Right atrium auricular region (tissue), 2 donors: ENCODE measurements at regions not wholly inside any gene's neighbourhood (a gene's known extent, or its start where the extent isn't known, plus 50 kb on each side); places are given as distances from the start of the nearest gene placed in this dataset.

Experiments
- DNase-seq: peaks from one replicate; pipeline ENCODE4 v3.0.0-alpha.2; 2019; ENCODE audit warnings: low spot score
- H3K27ac ChIP-seq, 2 donors: fragments of 200-600 bp; sonication (generic); 1 replicate in 1 of 2; 2 replicates in 1 of 2; pipeline ENCODE4 v1.5.1; 2016 to 2019
- H3K27me3 ChIP-seq, 2 donors: fragments of 200-600 bp; sonication (generic); one replicate each; pipeline versions ENCODE4 v1.5.1 to v1.6.0; 2017 to 2019
- H3K36me3 ChIP-seq: fragments of 200-600 bp; sonication (generic); one replicate; pipeline ENCODE4 v1.5.1; 2016
- H3K4me1 ChIP-seq, 2 donors: fragments of 200-600 bp; sonication (generic); one replicate each; pipeline versions ENCODE4 v1.5.1 to v1.6.0; 2017 to 2019
- H3K4me3 ChIP-seq, 2 donors: fragments of 200-600 bp; sonication (generic); 1 replicate in 1 of 2; 2 replicates in 1 of 2; pipeline ENCODE4 v1.5.1; 2017 to 2019; ENCODE audit warnings: mild to moderate bottlenecking in 1 of 2, moderate library complexity in 1 of 2
- H3K9me3 ChIP-seq, 2 donors: fragments of 200-600 bp; sonication (generic); one replicate each; pipeline ENCODE4 v1.5.1; 2019
- TF ChIP-seq, protein P1 (sequence below), 2 donors: fragments of 200-600 bp; sonication (generic); IDR thresholded peaks; one replicate each; pipeline ENCODE4 v1.5.1; 2019; ENCODE audit warnings: antibody characterized with exemption in 2 of 2

DNA sequence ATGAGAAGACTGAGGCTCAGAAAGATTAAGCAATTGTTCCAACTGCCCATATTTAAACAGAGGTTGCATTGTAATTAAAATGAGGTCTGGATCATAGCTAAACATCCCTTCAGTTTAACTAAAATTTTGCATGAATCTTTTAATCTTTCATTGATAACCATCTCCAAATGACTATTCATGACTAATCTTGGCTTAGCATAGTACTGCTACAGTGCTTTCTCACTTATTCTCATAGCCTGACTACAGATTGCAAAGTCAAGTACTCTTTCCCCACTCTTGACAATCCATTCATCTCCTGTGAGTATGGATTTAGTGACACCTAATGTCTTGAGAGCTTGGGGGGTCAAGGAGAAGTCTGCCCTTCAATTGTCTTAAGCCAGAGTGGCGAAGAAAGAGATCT lies 258.4 kb downstream of the RFC3 start:
- TF ChIP-seq, protein P1, sequence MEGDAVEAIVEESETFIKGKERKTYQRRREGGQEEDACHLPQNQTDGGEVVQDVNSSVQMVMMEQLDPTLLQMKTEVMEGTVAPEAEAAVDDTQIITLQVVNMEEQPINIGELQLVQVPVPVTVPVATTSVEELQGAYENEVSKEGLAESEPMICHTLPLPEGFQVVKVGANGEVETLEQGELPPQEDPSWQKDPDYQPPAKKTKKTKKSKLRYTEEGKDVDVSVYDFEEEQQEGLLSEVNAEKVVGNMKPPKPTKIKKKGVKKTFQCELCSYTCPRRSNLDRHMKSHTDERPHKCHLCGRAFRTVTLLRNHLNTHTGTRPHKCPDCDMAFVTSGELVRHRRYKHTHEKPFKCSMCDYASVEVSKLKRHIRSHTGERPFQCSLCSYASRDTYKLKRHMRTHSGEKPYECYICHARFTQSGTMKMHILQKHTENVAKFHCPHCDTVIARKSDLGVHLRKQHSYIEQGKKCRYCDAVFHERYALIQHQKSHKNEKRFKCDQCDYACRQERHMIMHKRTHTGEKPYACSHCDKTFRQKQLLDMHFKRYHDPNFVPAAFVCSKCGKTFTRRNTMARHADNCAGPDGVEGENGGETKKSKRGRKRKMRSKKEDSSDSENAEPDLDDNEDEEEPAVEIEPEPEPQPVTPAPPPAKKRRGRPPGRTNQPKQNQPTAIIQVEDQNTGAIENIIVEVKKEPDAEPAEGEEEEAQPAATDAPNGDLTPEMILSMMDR (IDR thresholded peaks at IDR 0.05) = no peak
- Histone ChIP-seq H3K27ac (no peak overlapping the region), H3K4me1 (peaks cover 0 to 10% of the 10 kb centered on the region in 2 donors), H3K36me3 (no peaks in the 10 kb centered on the region), H3K9me3 (peaks cover 0 to 21% of the 10 kb centered on the region in 2 donors), H3K27me3 (no peaks in the 10 kb centered on the region), H3K4me3 (no peak overlapping the region)
- no peak for DNase-seq

DNA sequence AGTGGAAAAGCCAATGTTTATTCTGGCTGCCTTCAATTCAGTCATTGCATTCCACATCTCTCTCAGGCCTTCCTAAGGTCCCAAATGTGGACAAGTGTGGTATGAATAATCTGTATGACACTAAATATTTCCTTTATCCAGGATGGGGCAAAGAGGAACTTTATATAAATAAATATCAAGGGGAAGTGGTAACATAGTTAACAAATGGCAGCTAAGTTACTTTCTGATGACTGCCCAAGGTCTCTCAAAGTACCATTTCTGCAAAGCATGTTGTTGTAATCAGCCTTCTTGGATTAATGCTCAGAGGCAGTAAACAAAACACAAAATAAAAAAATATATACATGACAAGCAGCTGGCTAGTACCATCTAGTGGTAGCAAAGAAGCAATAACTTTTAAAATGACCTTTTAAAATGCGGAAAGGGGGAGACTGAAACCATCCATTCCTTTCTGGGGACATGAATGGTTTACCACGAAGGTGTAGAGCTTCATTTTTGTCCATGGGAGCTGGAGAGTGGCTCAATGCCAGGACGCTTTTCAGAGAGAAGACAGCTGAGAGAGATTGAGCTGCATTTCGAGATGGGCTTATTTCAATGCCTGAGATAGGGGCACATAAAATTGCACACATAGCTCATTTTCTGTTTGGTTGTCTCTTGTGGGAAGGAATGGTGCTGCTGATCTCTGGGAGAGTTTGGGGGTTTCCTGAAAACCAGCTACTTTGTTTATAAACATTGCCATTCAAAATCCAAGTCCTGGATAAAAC lies 259.2 kb downstream of the RFC3 start:
- no peak for DNase-seq

DNA sequence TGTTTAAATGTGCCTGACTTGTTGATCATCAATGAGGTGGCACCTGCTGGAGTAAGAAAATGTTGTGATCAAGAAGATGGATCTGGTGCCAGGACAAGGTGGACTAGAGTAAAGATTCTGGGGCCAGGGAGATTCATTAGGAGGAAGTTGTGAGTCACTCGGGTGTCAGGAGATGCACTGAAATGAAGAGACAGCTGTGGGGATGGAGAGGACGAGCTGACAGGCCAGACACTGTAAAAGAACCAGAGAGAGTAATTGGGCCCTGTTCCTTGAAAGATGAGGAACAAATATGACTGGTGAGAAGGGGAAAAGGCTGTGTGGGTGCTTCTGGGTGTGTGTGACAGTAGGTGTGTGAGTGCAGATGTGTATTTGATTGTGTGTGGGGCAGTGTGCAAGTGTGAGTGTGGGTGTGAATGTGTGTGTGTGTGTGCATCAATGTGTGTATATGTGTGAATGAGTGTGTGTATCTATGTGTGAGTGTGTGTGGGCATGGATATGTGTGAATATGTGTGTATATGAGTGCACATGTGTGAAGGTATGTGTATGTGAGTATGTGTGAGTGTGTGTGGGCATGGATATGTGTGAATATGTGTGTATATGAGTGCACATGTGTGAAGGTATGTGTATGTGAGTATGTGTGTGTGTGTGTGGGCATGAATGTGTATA lies 260.5 kb downstream of the RFC3 start:
- Histone ChIP-seq H3K9me3 (peaks cover 0 to 17% of the 10 kb centered on the region in 2 donors), H3K4me1 (peaks cover 0 to 10% of the 10 kb centered on the region in 2 donors), H3K36me3 (no peaks in the 10 kb centered on the region), H3K27ac (no peak overlapping the region), H3K4me3 (no peak overlapping the region), H3K27me3 (no peaks in the 10 kb centered on the region)
- TF ChIP-seq, protein P1 (IDR thresholded peaks at IDR 0.05) = no peak
- no peak for DNase-seq

More for the DNA sequence above, 259.2 kb downstream of the RFC3 start:
- Histone ChIP-seq H3K4me3 (no peak overlapping the region), H3K36me3 (no peaks in the 10 kb centered on the region), H3K27me3 (no peaks in the 10 kb centered on the region), H3K4me1 (peaks cover 0 to 10% of the 10 kb centered on the region in 2 donors), H3K9me3 (peaks cover 0 to 21% of the 10 kb centered on the region in 2 donors), H3K27ac (no peak overlapping the region)
- TF ChIP-seq, protein P1 (IDR thresholded peaks at IDR 0.05) = peak; percentile 54 to 77

DNA sequence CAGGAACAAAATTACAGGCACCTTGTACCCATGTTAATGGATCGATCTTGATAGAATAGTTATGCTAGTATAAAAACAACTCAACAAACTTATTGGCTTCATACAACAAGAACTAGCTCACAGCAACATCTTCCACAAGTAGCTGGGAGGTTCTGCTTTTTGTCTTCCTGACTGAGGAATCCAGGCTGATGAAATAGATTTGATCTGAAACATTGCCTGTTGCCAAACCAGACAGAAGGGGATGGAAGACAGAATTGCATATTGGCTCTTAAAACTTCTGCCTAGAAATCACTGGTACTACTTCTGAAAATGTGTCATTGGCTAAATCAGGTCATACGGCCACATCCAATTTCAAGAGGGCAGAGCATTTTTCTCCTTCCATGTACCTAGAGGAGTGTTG lies 267.3 kb downstream of the RFC3 start:
- no peaks in the 10 kb centered on the region for H3K27me3 ChIP-seq
- H3K27ac ChIP-seq = no peak overlapping the region
- H3K4me3 ChIP-seq = no peak overlapping the region
- H3K36me3 ChIP-seq = no peaks in the 10 kb centered on the region
- no peaks in the 10 kb centered on the region for H3K9me3 ChIP-seq
- H3K4me1 ChIP-seq = no peaks in the 10 kb centered on the region
- TF ChIP-seq, protein P1 (IDR thresholded peaks at IDR 0.05) = no peak
- no peak for DNase-seq

DNA sequence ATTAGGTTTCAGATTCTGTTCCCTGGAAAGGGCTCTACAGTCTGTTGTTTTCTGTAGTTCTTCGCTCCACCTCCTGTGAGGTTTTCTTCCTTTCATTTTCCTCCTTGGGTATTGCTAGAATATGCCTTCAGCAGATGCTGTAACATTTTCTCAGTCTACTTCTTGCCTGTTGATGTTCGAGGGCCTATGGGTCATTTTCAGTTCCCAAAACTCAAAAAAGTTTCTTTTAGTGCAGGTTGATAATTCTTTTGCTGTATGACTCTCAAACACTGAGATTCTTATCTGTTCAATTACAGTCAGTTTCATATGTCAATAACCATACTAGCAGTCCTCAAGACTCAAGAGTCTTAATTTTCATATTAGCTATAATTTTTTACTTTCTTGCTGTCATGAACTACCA lies 268.3 kb downstream of the RFC3 start:
- Histone ChIP-seq H3K27me3 (no peaks in the 10 kb centered on the region), H3K4me1 (no peaks in the 10 kb centered on the region), H3K4me3 (no peak overlapping the region), H3K9me3 (no peaks in the 10 kb centered on the region), H3K27ac (no peak overlapping the region), H3K36me3 (no peaks in the 10 kb centered on the region)
- DNase-seq = no peak
- TF ChIP-seq, protein P1 (IDR thresholded peaks at IDR 0.05) = no peak
